Endodermal cell (in vitro differentiated cells): ENCODE measurements at regions not wholly inside any gene's neighbourhood (a gene's known extent, or its start where the extent isn't known, plus 50 kb on each side); places are given as distances from the start of the nearest gene placed in this dataset.
A peak's percentile ranks its signal among the peaks of the same experiment; 100 is the strongest.

Experiments
- DNase-seq: peaks from one replicate; pipeline ENCODE4 v3.0.0-alpha.2; 2017
- H3K27ac ChIP-seq: 2 replicates; pipeline ENCODE4 v1.5.1; 2013; ENCODE audit warnings: mild to moderate bottlenecking, low read depth, low read length, moderate library complexity
- H3K27me3 ChIP-seq: 2 replicates; pipeline ENCODE4 v1.6.1; 2013; ENCODE audit warnings: mild to moderate bottlenecking, low read length, moderate library complexity; ENCODE audit not compliant: insufficient read depth, control insufficient read depth, poor library complexity, severe bottlenecking
- H3K36me3 ChIP-seq: 2 replicates; pipeline ENCODE4 v1.7.0; 2013; ENCODE audit warnings: mild to moderate bottlenecking, low read length, moderate library complexity; ENCODE audit not compliant: control insufficient read depth, insufficient read depth
- H3K4me1 ChIP-seq: one replicate; pipeline ENCODE4 v1.7.0; 2013; ENCODE audit warnings: low read length; ENCODE audit not compliant: control insufficient read depth, insufficient read depth
- H3K4me3 ChIP-seq: 2 replicates; pipeline ENCODE4 v1.5.1; 2013; ENCODE audit warnings: mild to moderate bottlenecking, low read length, moderate library complexity
- H3K9ac ChIP-seq: 2 replicates; pipeline ENCODE4 v1.6.1; 2013; ENCODE audit warnings: mild to moderate bottlenecking, low read length, moderate library complexity; ENCODE audit not compliant: poor library complexity, severe bottlenecking; ENCODE audit errors: extremely low read depth
- H3K9me3 ChIP-seq: 2 replicates; pipeline ENCODE4 v1.6.1; 2013; ENCODE audit warnings: mild to moderate bottlenecking, low read length, moderate library complexity; ENCODE audit not compliant: control insufficient read depth
- H3K27ac Mint-ChIP-seq: 2 replicates; pipeline ENCODE4 v1.8.0; 2020; ENCODE audit warnings: mixed read lengths
- H3K27me3 Mint-ChIP-seq: 2 replicates; pipeline ENCODE4 v1.8.0; 2021; ENCODE audit warnings: mild to moderate bottlenecking, mixed read lengths; ENCODE audit not compliant: insufficient read depth
- H3K36me3 Mint-ChIP-seq: 2 replicates; pipeline ENCODE4 v1.8.0; 2020; ENCODE audit warnings: low read depth, mixed read lengths
- H3K4me1 Mint-ChIP-seq: 2 replicates; pipeline ENCODE4 v1.8.0; 2020; ENCODE audit warnings: mixed read lengths
- H3K4me3 Mint-ChIP-seq: 2 replicates; pipeline ENCODE4 v1.8.0; 2020; ENCODE audit warnings: mild to moderate bottlenecking, moderate library complexity, mixed read lengths
- H3K9me3 Mint-ChIP-seq: 2 replicates; pipeline ENCODE4 v1.8.0; 2020; ENCODE audit warnings: mild to moderate bottlenecking, mixed read lengths
- CTCF ChIP-seq: fragments of 200-600 bp; sonication (generic); conservative IDR thresholded peaks from 2 replicates; pipeline ENCODE4 v1.5.0; 2021; ENCODE audit warnings: antibody characterized with exemption, mild to moderate bottlenecking
- WGBS, 2 experiments: methylation state at CpG; one replicate each; pipeline versions ENCODE4 v1.1.5 to v1.1.7; 2013; ENCODE audit warnings: missing lambda C conversion rate in 2 of 2, mixed read lengths in 1 of 2; ENCODE audit not compliant: insufficient coverage in 1 of 2, insufficient read length in 1 of 2; 5-methylcytosine and 5-hydroxymethylcytosine counted together

GRCh38 chr2:215712871-215713790 lies 277.3 kb upstream of the FN1 start:
- no peaks in the 10 kb centered on the region for H3K9me3 Mint-ChIP-seq
- no peak overlapping the region for H3K27ac Mint-ChIP-seq
- Histone ChIP-seq H3K4me1 (peaks cover 10% of the 10 kb centered on the region), H3K36me3 (no peaks in the 10 kb centered on the region), H3K27me3 (no peaks in the 10 kb centered on the region), H3K9ac (no peak overlapping the region), H3K4me3 (no peak overlapping the region), H3K27ac (no peak overlapping the region), H3K9me3 (no peaks in the 10 kb centered on the region)
- 75 to 100% methylated on average over 1 to 2 of the region's 2 CpGs for WGBS, 2 experiments
- H3K36me3 Mint-ChIP-seq, result no peaks in the 10 kb centered on the region
- H3K27me3 Mint-ChIP-seq, result no peaks in the 10 kb centered on the region
- peaks cover 33% of the 10 kb centered on the region for H3K4me1 Mint-ChIP-seq
- DNase-seq, result no peak
- no peak overlapping the region for H3K4me3 Mint-ChIP-seq
- no peak for TF ChIP-seq CTCF

GRCh38 chr2:215712219-215712868 lies 276.5 kb upstream of the FN1 start:
- no peak for DNase-seq
- H3K4me1 Mint-ChIP-seq, result peaks cover 29% of the 10 kb centered on the region
- Histone ChIP-seq H3K9me3 (no peaks in the 10 kb centered on the region), H3K4me1 (peaks cover 10% of the 10 kb centered on the region), H3K27me3 (no peaks in the 10 kb centered on the region), H3K9ac (no peak overlapping the region), H3K36me3 (no peaks in the 10 kb centered on the region), H3K4me3 (no peak overlapping the region), H3K27ac (no peak overlapping the region)
- H3K4me3 Mint-ChIP-seq, result no peak overlapping the region
- TF ChIP-seq CTCF, result no peak
- no peaks in the 10 kb centered on the region for H3K27me3 Mint-ChIP-seq
- no peaks in the 10 kb centered on the region for H3K9me3 Mint-ChIP-seq
- 80 to 90% methylated on average over 1 to 3 of the region's 3 CpGs for WGBS, 2 experiments
- H3K36me3 Mint-ChIP-seq, result no peaks in the 10 kb centered on the region
- peak overlapping the region; percentile 68 for H3K27ac Mint-ChIP-seq

GRCh38 chr2:215711471-215712034 lies 275.7 kb upstream of the FN1 start:
- Histone ChIP-seq H3K27me3 (no peaks in the 10 kb centered on the region), H3K27ac (no peak overlapping the region), H3K4me3 (no peak overlapping the region), H3K36me3 (no peaks in the 10 kb centered on the region), H3K4me1 (peaks cover 10% of the 10 kb centered on the region), H3K9ac (no peak overlapping the region), H3K9me3 (no peaks in the 10 kb centered on the region)
- H3K36me3 Mint-ChIP-seq, result no peaks in the 10 kb centered on the region
- H3K27ac Mint-ChIP-seq, result peak overlapping the region; percentile 81
- no peaks in the 10 kb centered on the region for H3K27me3 Mint-ChIP-seq
- no peaks in the 10 kb centered on the region for H3K9me3 Mint-ChIP-seq
- no peak for TF ChIP-seq CTCF
- H3K4me1 Mint-ChIP-seq, result peaks cover 29% of the 10 kb centered on the region
- WGBS, 2 experiments, result 77 to 89% methylated on average over 2 of the region's 2 CpGs
- DNase-seq, result no peak
- H3K4me3 Mint-ChIP-seq, result no peak overlapping the region
